ENCODE measurements at regions not wholly inside any gene's neighbourhood (a gene's known extent, or its start where the extent isn't known, plus 50 kb on each side); places are given as distances from the start of the nearest gene placed in this dataset.

GRCh38 chr16:9399573-9399972 lies 308.1 kb downstream of the HAPSTR1 start:
- Histone ChIP-seq H3K27ac (ENCODE audit: low read depth in 1 of 2, low read length in 2 of 2) (no peak overlapping the region), H3K9ac (ENCODE audit: low read depth in 1 of 2, low read length in 2 of 2) (no peak overlapping the region), H3K9me3 (ENCODE audit: control insufficient read depth in 4 of 4, low read length in 3 of 4) (no peaks in the 10 kb centered on the region), H3K36me3 (ENCODE audit: control insufficient read depth in 4 of 4, insufficient read depth in 3 of 4, low read depth in 1 of 4, low read length in 3 of 4) (no peaks in the 10 kb centered on the region), H3K27me3 (ENCODE audit: control insufficient read depth in 4 of 4, insufficient read depth in 4 of 4, low read length in 3 of 4) (no peaks in the 10 kb centered on the region), H3K4me3 (ENCODE audit: low read depth in 1 of 3, low read length in 3 of 3) (no peak overlapping the region), H3K4me1 (ENCODE audit: control insufficient read depth in 4 of 4, insufficient read depth in 4 of 4, low read length in 3 of 4) (peaks cover 0 to 11% (median 4%) of the 10 kb centered on the region in 4 donors)
- DNase-seq (ENCODE audit: low spot score): no peak
- TF ChIP-seq MAX (IDR thresholded peaks at IDR 0.05) (no peak), JUND (IDR thresholded peaks at IDR 0.05) (no peak), HNF4A (conservative IDR thresholded peaks at IDR 0.05) (no peak), RXRA (IDR thresholded peaks at IDR 0.05) (no peak), RAD21 (IDR thresholded peaks at IDR 0.05) (no peak), FOXA1 (IDR thresholded peaks at IDR 0.05) (no peak), YY1 (IDR thresholded peaks at IDR 0.05) (no peak), TAF1 (conservative IDR thresholded peaks at IDR 0.05) (no peak), ZBTB33 (IDR thresholded peaks at IDR 0.05) (no peak), GABPA (IDR thresholded peaks at IDR 0.05 in 1 of 2, conservative IDR thresholded peaks at IDR 0.05 in 1 of 2) (no peak), SP1 (IDR thresholded peaks at IDR 0.05) (no peak)
- TF ChIP-seq, protein P1, sequence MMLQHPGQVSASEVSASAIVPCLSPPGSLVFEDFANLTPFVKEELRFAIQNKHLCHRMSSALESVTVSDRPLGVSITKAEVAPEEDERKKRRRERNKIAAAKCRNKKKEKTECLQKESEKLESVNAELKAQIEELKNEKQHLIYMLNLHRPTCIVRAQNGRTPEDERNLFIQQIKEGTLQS (IDR thresholded peaks at IDR 0.05): no peak
- TF ChIP-seq, protein P2, sequence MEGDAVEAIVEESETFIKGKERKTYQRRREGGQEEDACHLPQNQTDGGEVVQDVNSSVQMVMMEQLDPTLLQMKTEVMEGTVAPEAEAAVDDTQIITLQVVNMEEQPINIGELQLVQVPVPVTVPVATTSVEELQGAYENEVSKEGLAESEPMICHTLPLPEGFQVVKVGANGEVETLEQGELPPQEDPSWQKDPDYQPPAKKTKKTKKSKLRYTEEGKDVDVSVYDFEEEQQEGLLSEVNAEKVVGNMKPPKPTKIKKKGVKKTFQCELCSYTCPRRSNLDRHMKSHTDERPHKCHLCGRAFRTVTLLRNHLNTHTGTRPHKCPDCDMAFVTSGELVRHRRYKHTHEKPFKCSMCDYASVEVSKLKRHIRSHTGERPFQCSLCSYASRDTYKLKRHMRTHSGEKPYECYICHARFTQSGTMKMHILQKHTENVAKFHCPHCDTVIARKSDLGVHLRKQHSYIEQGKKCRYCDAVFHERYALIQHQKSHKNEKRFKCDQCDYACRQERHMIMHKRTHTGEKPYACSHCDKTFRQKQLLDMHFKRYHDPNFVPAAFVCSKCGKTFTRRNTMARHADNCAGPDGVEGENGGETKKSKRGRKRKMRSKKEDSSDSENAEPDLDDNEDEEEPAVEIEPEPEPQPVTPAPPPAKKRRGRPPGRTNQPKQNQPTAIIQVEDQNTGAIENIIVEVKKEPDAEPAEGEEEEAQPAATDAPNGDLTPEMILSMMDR (IDR thresholded peaks at IDR 0.05; ENCODE audit: low read depth, low read length, missing input control): no peak
- 89% methylated on average over 8 of the region's 8 CpGs for WGBS

GRCh38 chr16:9401173-9401572 lies 309.7 kb downstream of the HAPSTR1 start:
- TF ChIP-seq RAD21 (IDR thresholded peaks at IDR 0.05) (no peak), EGR1 (IDR thresholded peaks at IDR 0.05; ENCODE audit: low read depth in 2 of 2) (no peak), JUND (IDR thresholded peaks at IDR 0.05) (no peak), TAF1 (conservative IDR thresholded peaks at IDR 0.05) (no peak), MAX (IDR thresholded peaks at IDR 0.05) (no peak), SP1 (IDR thresholded peaks at IDR 0.05) (no peak), ZBTB33 (IDR thresholded peaks at IDR 0.05) (no peak), HNF4G (IDR thresholded peaks at IDR 0.05) (no peak)
- DNase-seq (ENCODE audit: low spot score): no peak
- Histone ChIP-seq H3K27me3 (ENCODE audit: control insufficient read depth in 4 of 4, insufficient read depth in 4 of 4, low read length in 3 of 4) (no peaks in the 10 kb centered on the region), H3K4me3 (ENCODE audit: low read depth in 1 of 3, low read length in 3 of 3) (no peak overlapping the region), H3K36me3 (ENCODE audit: control insufficient read depth in 4 of 4, insufficient read depth in 3 of 4, low read depth in 1 of 4, low read length in 3 of 4) (no peaks in the 10 kb centered on the region), H3K9me3 (ENCODE audit: control insufficient read depth in 4 of 4, low read length in 3 of 4) (no peaks in the 10 kb centered on the region), H3K4me1 (ENCODE audit: control insufficient read depth in 4 of 4, insufficient read depth in 4 of 4, low read length in 3 of 4) (peaks cover 0 to 1% (median 0%) of the 10 kb centered on the region in 4 donors), H3K9ac (ENCODE audit: low read depth in 1 of 2, low read length in 2 of 2) (no peak overlapping the region), H3K27ac (ENCODE audit: low read depth in 1 of 2, low read length in 2 of 2) (no peak overlapping the region)

Measured in liver (tissue), 8 donors.